ENCODE measurements at regions not wholly inside any gene's neighbourhood (a gene's known extent, or its start where the extent isn't known, plus 50 kb on each side); places are given as distances from the start of the nearest gene placed in this dataset.

- Histone ChIP-seq H2AFZ (no peak overlapping the region), H3K4me2 (ENCODE audit: unreplicated experiment) (no peak overlapping the region), H3K4me1 (ENCODE audit: insufficient read depth) (no peaks in the 10 kb centered on the region), H3F3A (ENCODE audit: insufficient read depth) (no peaks in the 10 kb centered on the region), H3K36me3 (ENCODE audit: low read depth) (no peaks in the 10 kb centered on the region), H3K9me3 (ENCODE audit: low read depth) (no peaks in the 10 kb centered on the region), H3K79me2 (ENCODE audit: insufficient read depth) (no peaks in the 10 kb centered on the region), H3K9ac (no peak overlapping the region), H4K20me1 (ENCODE audit: insufficient read depth) (no peaks in the 10 kb centered on the region), H3K4me3 (no peak overlapping the region), H3K9me2 (ENCODE audit: insufficient read depth) (no peaks in the 10 kb centered on the region), H3K27me3 (replicated peaks; ENCODE audit: insufficient read depth) (no peaks in the 10 kb centered on the region), H3K27ac (no peak overlapping the region)
- 20 to 24% methylated on average over 10 of the region's 10 CpGs for WGBS, 2 experiments (ENCODE audit: low coverage in 1 of 2, low lambda C conversion rate in 2 of 2, missing lambda C conversion rate in 2 of 2)
- DNase-seq: no peak
- in situ Hi-C loops (cut with MboI): no loop called here
- TF ChIP-seq EZH2phosphoT487 (IDR thresholded peaks at IDR 0.05; ENCODE audit: insufficient read depth, low read depth) (no peak), EZH2 (IDR thresholded peaks at IDR 0.05; ENCODE audit: insufficient read depth, poor library complexity, severe bottlenecking) (no peak)
Observed at GRCh38 chr5:5978501-5979376, 399.6 kb downstream of the MED10 start.

GRCh38 chr5:5971203-5971602 lies 407.1 kb downstream of the MED10 start:
- Histone ChIP-seq H3F3A (ENCODE audit: insufficient read depth) (no peaks in the 10 kb centered on the region), H3K9me2 (ENCODE audit: insufficient read depth) (no peaks in the 10 kb centered on the region), H4K20me1 (ENCODE audit: insufficient read depth) (no peaks in the 10 kb centered on the region), H3K9ac (no peak overlapping the region), H3K4me1 (ENCODE audit: insufficient read depth) (no peaks in the 10 kb centered on the region), H3K9me3 (ENCODE audit: low read depth) (no peaks in the 10 kb centered on the region), H3K4me2 (ENCODE audit: unreplicated experiment) (no peak overlapping the region), H3K36me3 (ENCODE audit: low read depth) (no peaks in the 10 kb centered on the region), H2AFZ (no peak overlapping the region), H3K27ac (no peak overlapping the region), H3K4me3 (no peak overlapping the region), H3K27me3 (replicated peaks; ENCODE audit: insufficient read depth) (no peaks in the 10 kb centered on the region), H3K79me2 (ENCODE audit: insufficient read depth) (no peaks in the 10 kb centered on the region)
- in situ Hi-C loops (cut with MboI): no loop called here
- 37 to 42% methylated on average over 5 of the region's 5 CpGs for WGBS, 2 experiments (ENCODE audit: low coverage in 1 of 2, low lambda C conversion rate in 2 of 2, missing lambda C conversion rate in 2 of 2)
- TF ChIP-seq EZH2 (IDR thresholded peaks at IDR 0.05; ENCODE audit: insufficient read depth, poor library complexity, severe bottlenecking): no peak
- no peak for TF ChIP-seq EZH2phosphoT487 (IDR thresholded peaks at IDR 0.05; ENCODE audit: insufficient read depth, low read depth)
- no peak for DNase-seq

- no peak overlapping the region for H3K9ac ChIP-seq
- H3K79me2 ChIP-seq (ENCODE audit: insufficient read depth): no peaks in the 10 kb centered on the region
- H3K27me3 ChIP-seq (replicated peaks; ENCODE audit: insufficient read depth): no peaks in the 10 kb centered on the region
- no peak overlapping the region for H2AFZ ChIP-seq
- H3K36me3 ChIP-seq (ENCODE audit: low read depth): no peaks in the 10 kb centered on the region
- no peaks in the 10 kb centered on the region for H3F3A ChIP-seq (ENCODE audit: insufficient read depth)
- H3K4me2 ChIP-seq (ENCODE audit: unreplicated experiment): no peak overlapping the region
- no peaks in the 10 kb centered on the region for H3K9me2 ChIP-seq (ENCODE audit: insufficient read depth)
- H3K27ac ChIP-seq: no peak overlapping the region
- DNase-seq: no peak
- H3K4me1 ChIP-seq (ENCODE audit: insufficient read depth): no peaks in the 10 kb centered on the region
- TF ChIP-seq EZH2phosphoT487 (IDR thresholded peaks at IDR 0.05; ENCODE audit: insufficient read depth, low read depth) (no peak), EZH2 (IDR thresholded peaks at IDR 0.05; ENCODE audit: insufficient read depth, poor library complexity, severe bottlenecking) (no peak)
- H3K9me3 ChIP-seq (ENCODE audit: low read depth): no peaks in the 10 kb centered on the region
- H3K4me3 ChIP-seq: no peak overlapping the region
- no peaks in the 10 kb centered on the region for H4K20me1 ChIP-seq (ENCODE audit: insufficient read depth)
- in situ Hi-C loops (cut with MboI): no loop called here
Observed at GRCh38 chr5:5969942-5970483, 408.3 kb downstream of the MED10 start.

GRCh38 chr5:5968981-5969380 lies 409.4 kb downstream of the MED10 start:
- WGBS, 2 experiments (ENCODE audit: low coverage in 1 of 2, low lambda C conversion rate in 2 of 2, missing lambda C conversion rate in 2 of 2): 42 to 43% methylated on average over 4 of the region's 4 CpGs
- TF ChIP-seq EZH2phosphoT487 (IDR thresholded peaks at IDR 0.05; ENCODE audit: insufficient read depth, low read depth) (no peak), EZH2 (IDR thresholded peaks at IDR 0.05; ENCODE audit: insufficient read depth, poor library complexity, severe bottlenecking) (no peak)
- H3K4me1 ChIP-seq (ENCODE audit: insufficient read depth): no peaks in the 10 kb centered on the region

More at GRCh38 chr5:5968981-5969380, 409.4 kb downstream of the MED10 start:
- in situ Hi-C loops (cut with MboI): no loop called here
- no peaks in the 10 kb centered on the region for H3K27me3 ChIP-seq (replicated peaks; ENCODE audit: insufficient read depth)
- no peak overlapping the region for H3K27ac ChIP-seq
- H3F3A ChIP-seq (ENCODE audit: insufficient read depth): no peaks in the 10 kb centered on the region
- H3K4me2 ChIP-seq (ENCODE audit: unreplicated experiment): no peak overlapping the region
- no peaks in the 10 kb centered on the region for H3K79me2 ChIP-seq (ENCODE audit: insufficient read depth)
- H4K20me1 ChIP-seq (ENCODE audit: insufficient read depth): no peaks in the 10 kb centered on the region
- no peak overlapping the region for H3K4me3 ChIP-seq
- H3K9ac ChIP-seq: no peak overlapping the region
- no peak overlapping the region for H2AFZ ChIP-seq
- no peak for DNase-seq
- H3K9me2 ChIP-seq (ENCODE audit: insufficient read depth): no peaks in the 10 kb centered on the region
- no peaks in the 10 kb centered on the region for H3K36me3 ChIP-seq (ENCODE audit: low read depth)
- H3K9me3 ChIP-seq (ENCODE audit: low read depth): no peaks in the 10 kb centered on the region

Data from GM23248 (cell line).